ENCODE measurements at regions not wholly inside any gene's neighbourhood (a gene's known extent, or its start where the extent isn't known, plus 50 kb on each side); places are given as distances from the start of the nearest gene placed in this dataset.

GRCh38 chr21:14757533-14758327 lies 211.6 kb upstream of the SAMSN1 start:
- no peaks in the 10 kb centered on the region for H3K9me3 ChIP-seq
- H3K4me3 ChIP-seq: no peak overlapping the region
- no peak for TF ChIP-seq POLR2AphosphoS5 (IDR thresholded peaks at IDR 0.05)
- TF ChIP-seq CTCF (IDR thresholded peaks at IDR 0.05): no peak
- TF ChIP-seq POLR2A (IDR thresholded peaks at IDR 0.05): no peak
- no peak for DNase-seq (ENCODE audit: low spot score in 2 of 2)
- no peak overlapping the region for H3K27ac ChIP-seq
- intact Hi-C loops (cut with DNase I; ENCODE audit: low total_unique reads): no loop called here
- no peaks in the 10 kb centered on the region for H3K36me3 ChIP-seq
- no peaks in the 10 kb centered on the region for H3K4me1 ChIP-seq
- H3K27me3 ChIP-seq: no peaks in the 10 kb centered on the region

- intact Hi-C loops (cut with DNase I; ENCODE audit: low total_unique reads): no loop called here
Observed at GRCh38 chr21:14755086-14755485, 209.0 kb upstream of the SAMSN1 start.

GRCh38 chr21:14754682-14755081 lies 208.6 kb upstream of the SAMSN1 start:
- no peak for DNase-seq (ENCODE audit: low spot score in 2 of 2)
- no peaks in the 10 kb centered on the region for H3K27me3 ChIP-seq
- no peaks in the 10 kb centered on the region for H3K36me3 ChIP-seq
- TF ChIP-seq CTCF (IDR thresholded peaks at IDR 0.05) (no peak), POLR2AphosphoS5 (IDR thresholded peaks at IDR 0.05) (no peak), POLR2A (IDR thresholded peaks at IDR 0.05) (no peak)
- H3K4me1 ChIP-seq: no peaks in the 10 kb centered on the region
- no peak overlapping the region for H3K4me3 ChIP-seq
- no peak overlapping the region for H3K27ac ChIP-seq
- intact Hi-C loops (cut with DNase I; ENCODE audit: low total_unique reads): no loop called here
- H3K9me3 ChIP-seq: no peaks in the 10 kb centered on the region

More at GRCh38 chr21:14755086-14755485, 209.0 kb upstream of the SAMSN1 start:
- TF ChIP-seq POLR2A (IDR thresholded peaks at IDR 0.05): no peak
- TF ChIP-seq CTCF (IDR thresholded peaks at IDR 0.05): no peak
- TF ChIP-seq POLR2AphosphoS5 (IDR thresholded peaks at IDR 0.05): no peak
- Histone ChIP-seq H3K4me1 (no peaks in the 10 kb centered on the region), H3K36me3 (no peaks in the 10 kb centered on the region), H3K9me3 (no peaks in the 10 kb centered on the region), H3K4me3 (no peak overlapping the region), H3K27me3 (no peaks in the 10 kb centered on the region), H3K27ac (no peak overlapping the region)
- DNase-seq (ENCODE audit: low spot score in 2 of 2): no peak

- intact Hi-C loops (cut with DNase I; ENCODE audit: low total_unique reads): no loop called here
- H3K27ac ChIP-seq: no peak overlapping the region
- TF ChIP-seq CTCF (IDR thresholded peaks at IDR 0.05) (no peak), POLR2A (IDR thresholded peaks at IDR 0.05) (no peak), POLR2AphosphoS5 (IDR thresholded peaks at IDR 0.05) (no peak)
- no peak overlapping the region for H3K4me3 ChIP-seq
- DNase-seq (ENCODE audit: low spot score in 2 of 2): no peak
- H3K36me3 ChIP-seq: no peaks in the 10 kb centered on the region
- H3K27me3 ChIP-seq: no peaks in the 10 kb centered on the region
- H3K4me1 ChIP-seq: no peaks in the 10 kb centered on the region
- no peaks in the 10 kb centered on the region for H3K9me3 ChIP-seq
Observed at GRCh38 chr21:14754259-14754604, 208.1 kb upstream of the SAMSN1 start.

- H3K27ac ChIP-seq: no peak overlapping the region
- H3K9me3 ChIP-seq: no peaks in the 10 kb centered on the region
- no peaks in the 10 kb centered on the region for H3K27me3 ChIP-seq
- intact Hi-C loops (cut with DNase I; ENCODE audit: low total_unique reads): no loop called here
- H3K36me3 ChIP-seq: no peaks in the 10 kb centered on the region
- H3K4me1 ChIP-seq: no peaks in the 10 kb centered on the region
- no peak overlapping the region for H3K4me3 ChIP-seq
- DNase-seq (ENCODE audit: low spot score in 2 of 2): no peak
- TF ChIP-seq POLR2A (IDR thresholded peaks at IDR 0.05) (no peak), CTCF (IDR thresholded peaks at IDR 0.05) (no peak), POLR2AphosphoS5 (IDR thresholded peaks at IDR 0.05) (no peak)
Observed at GRCh38 chr21:14753466-14754258, 207.5 kb upstream of the SAMSN1 start.
